ENCODE measurements at regions not wholly inside any gene's neighbourhood (a gene's known extent, or its start where the extent isn't known, plus 50 kb on each side); places are given as distances from the start of the nearest gene placed in this dataset.

- TF ChIP-seq POLR2AphosphoS5 (IDR thresholded peaks at IDR 0.05; ENCODE audit: borderline replicate concordance, low read depth, low read length) (no peak), EZH2 (IDR thresholded peaks at IDR 0.05) (no peak)
Measured at GRCh38 chr13:90254437-90254836, 1093.0 kb upstream of the MIR17HG start.
